Renal cortex interstitium (tissue), 11 donors: ENCODE measurements at regions not wholly inside any gene's neighbourhood (a gene's known extent, or its start where the extent isn't known, plus 50 kb on each side); places are given as distances from the start of the nearest gene placed in this dataset.

Experiments
- DNase-seq, 11 donors: peaks; one replicate each; pipeline ENCODE4 v3.0.0-alpha.2; 2013; ENCODE audit warnings: low read depth in 9 of 11, low spot score in 4 of 11; ENCODE audit errors: extremely low read depth in 1 of 11

DNA sequence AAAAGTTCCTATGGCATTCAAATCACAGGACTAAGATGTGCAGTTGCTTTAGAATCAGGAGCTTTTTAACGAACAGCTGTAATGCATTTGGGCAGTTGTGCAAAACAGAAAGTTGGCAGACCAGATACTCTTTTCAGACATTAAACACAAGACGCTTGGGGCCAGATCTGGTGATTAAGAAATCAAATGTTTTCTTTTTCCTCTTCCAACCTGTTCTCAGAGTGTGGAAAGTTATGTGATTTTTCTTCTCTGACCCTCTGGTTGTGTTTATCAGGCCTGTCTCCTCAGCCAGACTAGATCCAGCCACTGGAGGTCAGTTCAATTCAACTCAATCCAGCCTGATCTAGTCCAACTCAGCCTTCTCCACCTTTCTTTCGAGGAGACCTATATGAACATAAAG lies 298.5 kb upstream of the PCSK5 start:
- no peak for DNase-seq

DNA sequence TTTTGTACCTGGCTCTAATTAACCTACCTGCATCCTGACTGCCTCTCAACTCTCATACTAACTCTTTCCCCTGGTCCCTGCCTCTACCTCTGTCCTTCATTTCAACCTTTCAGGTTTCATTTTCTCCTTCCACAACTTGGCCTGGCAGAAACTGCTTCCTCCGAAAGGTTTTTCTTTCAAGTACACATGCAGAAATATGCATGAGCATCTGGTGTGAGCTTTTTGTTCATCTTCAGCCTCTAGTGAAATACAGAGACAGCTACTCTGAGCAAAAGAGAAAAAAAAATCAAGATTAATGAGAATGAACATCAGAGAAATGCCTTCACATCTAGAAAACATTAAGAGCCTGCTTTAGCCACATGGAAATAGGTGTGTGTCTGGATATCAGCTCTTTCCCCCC lies 297.9 kb upstream of the PCSK5 start:
- DNase-seq = no peak

- DNase-seq = no peak
Observed at GRCh38 chr9:75593920-75594319, 296.6 kb upstream of the PCSK5 start.

DNA sequence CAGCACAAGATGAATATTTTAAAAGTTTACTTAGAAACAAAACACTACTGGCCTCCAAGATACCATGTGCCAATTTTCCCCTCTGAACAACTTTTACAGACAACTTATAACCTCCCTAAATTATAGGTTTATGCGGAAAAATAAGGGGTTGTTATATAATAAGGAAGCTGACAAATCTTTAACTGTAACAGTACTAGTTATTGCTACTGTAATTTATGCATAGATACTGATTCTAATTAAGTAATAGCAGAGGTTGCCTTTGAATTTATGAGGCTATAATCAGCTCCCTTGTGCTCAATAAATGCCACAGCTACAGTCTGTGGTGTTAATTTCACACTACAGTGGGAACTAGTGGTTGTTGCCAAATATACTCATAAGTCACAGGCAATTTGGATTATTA lies 291.3 kb upstream of the PCSK5 start:
- peak in 1 of 11 donors; percentile 12 for DNase-seq

GRCh38 chr9:75601280-75601679 lies 289.2 kb upstream of the PCSK5 start:
- DNase-seq = no peak

DNA sequence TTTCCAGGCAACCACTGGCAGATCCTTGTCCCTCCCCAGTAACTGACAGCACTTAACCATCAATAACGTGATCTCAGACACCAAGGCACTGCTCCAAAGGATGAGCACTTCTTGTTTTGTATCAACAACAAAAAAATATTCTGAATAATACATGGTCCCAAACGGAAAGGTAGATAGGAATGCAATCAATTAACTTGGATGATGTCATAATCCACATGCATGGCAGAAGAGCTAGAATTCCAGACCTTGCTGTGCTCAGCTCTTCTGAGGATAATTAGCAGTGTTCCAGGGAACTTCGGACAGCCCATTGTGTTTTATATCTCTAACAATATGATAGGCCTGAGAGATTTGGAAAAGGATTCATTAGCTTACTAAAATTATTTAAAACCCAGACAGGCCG lies 288.4 kb upstream of the PCSK5 start:
- no peak for DNase-seq

- DNase-seq = no peak
Observed at GRCh38 chr9:75604661-75605060, 285.8 kb upstream of the PCSK5 start.

- DNase-seq = no peak
Observed at GRCh38 chr9:75607521-75607920, 283.0 kb upstream of the PCSK5 start.

GRCh38 chr9:75609401-75609800 lies 281.1 kb upstream of the PCSK5 start:
- no peak for DNase-seq

DNA sequence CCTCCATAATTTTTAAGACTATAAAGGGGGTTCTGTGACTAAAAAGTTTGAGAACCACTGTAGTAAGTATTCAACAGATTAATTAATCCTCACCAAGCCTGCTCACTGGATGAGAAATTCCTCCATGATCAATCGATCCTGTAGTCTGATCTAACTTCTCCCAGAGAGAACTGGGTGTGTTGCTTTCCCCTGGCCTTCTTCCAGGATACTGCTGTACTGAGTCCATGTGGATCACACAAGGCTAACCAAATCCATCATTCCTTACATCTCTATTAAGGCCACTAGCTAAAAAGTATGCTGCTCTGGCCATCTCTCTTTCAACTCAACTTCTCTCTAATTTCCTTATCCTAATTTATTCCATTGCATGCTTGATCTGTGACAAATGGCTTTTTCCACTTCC lies 280.2 kb upstream of the PCSK5 start:
- no peak for DNase-seq

- DNase-seq = no peak
Observed at GRCh38 chr9:75612205-75612604, 278.3 kb upstream of the PCSK5 start.

DNA sequence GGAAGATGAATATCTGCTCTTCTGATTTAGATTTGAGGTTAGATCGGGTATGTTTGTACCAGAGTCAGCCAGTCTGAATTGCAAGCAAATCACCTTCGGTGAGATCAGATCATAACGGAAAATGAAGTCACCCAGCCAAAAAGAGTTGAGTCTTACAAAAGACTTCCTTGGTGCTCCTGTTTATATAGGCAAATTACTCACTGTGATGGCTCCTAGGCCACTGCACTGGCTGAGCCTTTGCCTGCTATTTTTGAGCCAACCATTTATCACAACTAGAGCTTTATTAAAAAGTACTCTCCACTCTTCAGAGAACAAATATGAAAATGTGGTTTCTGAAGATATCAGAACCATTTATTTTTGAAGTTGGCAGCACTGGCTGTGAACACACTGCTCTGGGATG lies 277.7 kb upstream of the PCSK5 start:
- no peak for DNase-seq

- DNase-seq = peak in 6 of 11 donors; percentile 28 to 72 (median 39)
Observed at GRCh38 chr9:75615284-75615683, 275.2 kb upstream of the PCSK5 start.

DNA sequence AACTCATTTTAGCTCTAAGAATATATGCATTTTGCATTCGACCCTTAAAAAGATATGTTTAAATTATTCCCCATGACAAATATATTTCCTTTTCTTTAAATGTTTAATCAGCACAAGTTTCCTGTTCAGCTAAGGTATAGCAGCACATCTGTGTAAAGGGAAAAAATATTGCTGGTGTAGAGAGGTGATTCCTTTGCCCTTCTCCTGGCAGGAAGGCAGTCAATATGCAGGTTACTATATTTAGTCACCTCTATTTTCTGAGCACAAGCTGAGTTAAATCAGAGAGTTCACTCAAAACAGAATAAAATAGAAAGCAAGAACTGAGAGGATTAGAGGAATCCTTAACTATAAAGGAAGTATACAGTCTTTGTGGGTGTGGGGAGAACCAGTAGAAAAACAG lies 274.4 kb upstream of the PCSK5 start:
- no peak for DNase-seq

GRCh38 chr9:75616841-75617566 lies 273.5 kb upstream of the PCSK5 start:
- DNase-seq = no peak

GRCh38 chr9:75623462-75623861 lies 267.0 kb upstream of the PCSK5 start:
- no peak for DNase-seq

DNA sequence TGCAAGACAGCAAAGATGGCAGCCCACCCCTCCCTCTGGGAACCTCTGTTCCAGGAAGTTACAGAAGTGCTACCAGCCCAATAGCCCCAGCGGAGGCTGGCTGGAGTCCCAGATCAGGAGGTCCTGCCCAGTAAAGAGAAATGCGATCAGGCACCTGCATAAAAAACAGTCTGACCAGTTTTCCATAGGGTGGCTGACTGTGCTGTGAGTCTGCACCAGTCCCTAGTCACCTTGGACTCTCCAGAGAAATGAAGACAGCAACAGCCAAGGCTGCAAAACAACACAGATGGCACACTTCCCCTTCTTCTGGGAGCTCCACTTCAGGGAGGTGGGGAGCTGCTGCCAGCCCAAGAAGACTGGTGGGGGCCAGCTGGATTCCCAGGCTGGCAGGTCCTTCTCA lies 265.5 kb upstream of the PCSK5 start:
- no peak for DNase-seq

- DNase-seq = no peak
Observed at GRCh38 chr9:75626860-75627259, 263.6 kb upstream of the PCSK5 start.

DNA sequence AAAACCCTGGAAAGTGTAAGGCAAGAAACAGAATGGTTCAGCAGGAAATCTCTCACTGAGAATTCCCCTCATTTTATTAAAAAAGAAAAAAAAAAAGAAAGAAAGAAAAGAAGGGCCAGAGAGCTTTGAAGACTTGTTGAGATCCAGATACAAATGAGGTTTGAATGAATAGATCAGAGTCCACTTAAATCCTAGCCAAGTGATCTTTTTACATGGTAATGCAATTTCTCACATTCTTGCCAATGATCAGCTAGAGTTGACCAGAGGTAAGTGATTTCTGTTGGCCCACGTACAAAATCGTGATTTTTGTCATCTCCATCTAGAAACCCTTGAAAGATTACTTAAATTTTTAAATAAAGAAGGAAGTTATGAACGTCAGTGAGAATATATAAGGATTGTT lies 261.5 kb upstream of the PCSK5 start:
- DNase-seq = no peak

GRCh38 chr9:75633451-75634057 lies 256.9 kb upstream of the PCSK5 start:
- DNase-seq = no peak

- no peak for DNase-seq
Observed at GRCh38 chr9:75636427-75637045, 253.9 kb upstream of the PCSK5 start.
